Astrocyte (in vitro differentiated cells and primary cell): ENCODE measurements at regions not wholly inside any gene's neighbourhood (a gene's known extent, or its start where the extent isn't known, plus 50 kb on each side); places are given as distances from the start of the nearest gene placed in this dataset.
A peak's percentile ranks its signal among the peaks of the same experiment; 100 is the strongest.

Source experiments
- DNase-seq: peaks from one replicate; pipeline ENCODE4 v3.0.0-alpha.2; 2010; ENCODE audit warnings: low read depth
- FAIRE-seq: peaks from 2 replicates; lab custom pipeline; 2011; peaks lifted over from hg19 to GRCh38; lab: Jason Lieb, UNC
- H2AFZ ChIP-seq: 2 replicates; pipeline ENCODE4 v1.6.0; 2012; ENCODE audit warnings: low read depth, low read length, inconsistent platforms
- H3K27ac ChIP-seq: 2 replicates; pipeline ENCODE4 v1.5.1; 2011; ENCODE audit warnings: low read depth, low read length, inconsistent platforms
- H3K27me3 ChIP-seq: 2 replicates; pipeline ENCODE4 v1.6.0; 2011; ENCODE audit warnings: low read length, inconsistent platforms; ENCODE audit not compliant: insufficient read depth
- H3K36me3 ChIP-seq: 2 replicates; pipeline ENCODE4 v1.5.1; 2011; ENCODE audit warnings: low read length, inconsistent platforms; ENCODE audit not compliant: insufficient read depth
- H3K4me1 ChIP-seq: 2 replicates; pipeline ENCODE4 v1.5.1; 2011; ENCODE audit warnings: low read length, inconsistent platforms; ENCODE audit not compliant: insufficient read depth
- H3K4me2 ChIP-seq: 2 replicates; pipeline ENCODE4 v1.6.0; 2012; ENCODE audit warnings: low read length, inconsistent platforms
- H3K4me3 ChIP-seq: 2 replicates; pipeline ENCODE4 v1.5.1; 2011; ENCODE audit warnings: low read depth, mild to moderate bottlenecking, low read length, inconsistent platforms; ENCODE audit not compliant: insufficient read depth
- H3K79me2 ChIP-seq: 2 replicates; pipeline ENCODE4 v1.6.0; 2012; ENCODE audit warnings: mild to moderate bottlenecking, low read length, inconsistent platforms; ENCODE audit not compliant: insufficient read depth
- H3K9ac ChIP-seq: 2 replicates; pipeline ENCODE4 v1.6.0; 2012; ENCODE audit warnings: mild to moderate bottlenecking, low read length, inconsistent platforms
- H3K9me3 ChIP-seq: 2 replicates; pipeline ENCODE4 v1.5.1; 2012; ENCODE audit warnings: low read depth, mild to moderate bottlenecking, low read length, inconsistent platforms; ENCODE audit not compliant: insufficient read depth
- H4K20me1 ChIP-seq: 2 replicates; pipeline ENCODE4 v1.6.0; 2012; ENCODE audit warnings: low read length, inconsistent platforms; ENCODE audit not compliant: insufficient read depth
- H3K27ac Mint-ChIP-seq: one replicate; pipeline ENCODE4 v1.8.0; 2021; ENCODE audit warnings: mild to moderate bottlenecking, mixed read lengths; ENCODE audit not compliant: unreplicated experiment
- H3K27me3 Mint-ChIP-seq: one replicate; pipeline ENCODE4 v1.8.0; 2021; ENCODE audit warnings: low read depth, mixed read lengths; ENCODE audit not compliant: unreplicated experiment
- H3K36me3 Mint-ChIP-seq: one replicate; pipeline ENCODE4 v1.8.0; 2021; ENCODE audit warnings: low read depth, mixed read lengths; ENCODE audit not compliant: unreplicated experiment
- H3K4me1 Mint-ChIP-seq: one replicate; pipeline ENCODE4 v1.8.0; 2021; ENCODE audit warnings: low read depth, mixed read lengths; ENCODE audit not compliant: unreplicated experiment
- H3K4me3 Mint-ChIP-seq: one replicate; pipeline ENCODE4 v1.8.0; 2021; ENCODE audit warnings: mild to moderate bottlenecking, moderate library complexity, mixed read lengths; ENCODE audit not compliant: unreplicated experiment
- H3K9me3 Mint-ChIP-seq: one replicate; pipeline ENCODE4 v1.8.0; 2021; ENCODE audit warnings: mild to moderate bottlenecking, mixed read lengths; ENCODE audit not compliant: unreplicated experiment
- EZH2 ChIP-seq: IDR thresholded peaks from 2 replicates; pipeline ENCODE4 v1.6.1; 2012; ENCODE audit warnings: mild to moderate bottlenecking, low read length, inconsistent platforms; ENCODE audit not compliant: insufficient read depth
- TF ChIP-seq, protein P1 (sequence below): IDR thresholded peaks from 2 replicates; pipeline ENCODE4 v1.5.1; 2011; ENCODE audit warnings: low read depth, mild to moderate bottlenecking, inconsistent platforms, low read length, moderate library complexity; ENCODE audit not compliant: insufficient read depth

DNA sequence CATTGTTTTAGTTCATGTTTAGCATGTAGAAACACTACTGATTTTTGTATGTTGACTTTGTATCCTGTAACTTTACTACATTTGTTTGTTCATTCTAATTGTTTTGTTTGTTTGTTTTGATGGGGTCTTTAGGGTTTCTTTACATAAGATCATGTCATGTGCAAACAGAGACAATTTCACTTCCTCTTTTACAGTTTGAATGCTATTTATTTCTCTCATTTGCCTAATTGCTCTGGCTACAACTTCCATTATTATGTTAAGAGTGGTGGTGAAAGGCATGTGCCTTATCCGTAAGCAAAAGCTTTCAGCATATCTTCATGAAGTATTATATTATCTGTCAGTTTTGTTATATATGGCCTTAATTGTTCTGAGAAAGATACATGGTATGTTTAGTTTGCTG, 571.1 kb downstream of the PCDH7 start:
- Histone ChIP-seq H3K9ac (no peak overlapping the region), H3K4me3 (no peak overlapping the region), H4K20me1 (no peaks in the 10 kb centered on the region), H3K27ac (no peak overlapping the region), H3K27me3 (no peaks in the 10 kb centered on the region), H3K9me3 (no peaks in the 10 kb centered on the region), H3K4me1 (no peaks in the 10 kb centered on the region), H3K79me2 (no peaks in the 10 kb centered on the region), H3K36me3 (no peaks in the 10 kb centered on the region), H3K4me2 (no peak overlapping the region), H2AFZ (no peak overlapping the region)
- Mint-ChIP-seq H3K4me3 (no peak overlapping the region), H3K36me3 (no peaks in the 10 kb centered on the region), H3K9me3 (no peaks in the 10 kb centered on the region), H3K27ac (no peak overlapping the region), H3K4me1 (no peaks in the 10 kb centered on the region), H3K27me3 (no peaks in the 10 kb centered on the region)
- FAIRE-seq (no peak), DNase-seq (no peak)
- TF ChIP-seq EZH2 = no peak
- TF ChIP-seq, protein P1, sequence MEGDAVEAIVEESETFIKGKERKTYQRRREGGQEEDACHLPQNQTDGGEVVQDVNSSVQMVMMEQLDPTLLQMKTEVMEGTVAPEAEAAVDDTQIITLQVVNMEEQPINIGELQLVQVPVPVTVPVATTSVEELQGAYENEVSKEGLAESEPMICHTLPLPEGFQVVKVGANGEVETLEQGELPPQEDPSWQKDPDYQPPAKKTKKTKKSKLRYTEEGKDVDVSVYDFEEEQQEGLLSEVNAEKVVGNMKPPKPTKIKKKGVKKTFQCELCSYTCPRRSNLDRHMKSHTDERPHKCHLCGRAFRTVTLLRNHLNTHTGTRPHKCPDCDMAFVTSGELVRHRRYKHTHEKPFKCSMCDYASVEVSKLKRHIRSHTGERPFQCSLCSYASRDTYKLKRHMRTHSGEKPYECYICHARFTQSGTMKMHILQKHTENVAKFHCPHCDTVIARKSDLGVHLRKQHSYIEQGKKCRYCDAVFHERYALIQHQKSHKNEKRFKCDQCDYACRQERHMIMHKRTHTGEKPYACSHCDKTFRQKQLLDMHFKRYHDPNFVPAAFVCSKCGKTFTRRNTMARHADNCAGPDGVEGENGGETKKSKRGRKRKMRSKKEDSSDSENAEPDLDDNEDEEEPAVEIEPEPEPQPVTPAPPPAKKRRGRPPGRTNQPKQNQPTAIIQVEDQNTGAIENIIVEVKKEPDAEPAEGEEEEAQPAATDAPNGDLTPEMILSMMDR = no peak

DNA sequence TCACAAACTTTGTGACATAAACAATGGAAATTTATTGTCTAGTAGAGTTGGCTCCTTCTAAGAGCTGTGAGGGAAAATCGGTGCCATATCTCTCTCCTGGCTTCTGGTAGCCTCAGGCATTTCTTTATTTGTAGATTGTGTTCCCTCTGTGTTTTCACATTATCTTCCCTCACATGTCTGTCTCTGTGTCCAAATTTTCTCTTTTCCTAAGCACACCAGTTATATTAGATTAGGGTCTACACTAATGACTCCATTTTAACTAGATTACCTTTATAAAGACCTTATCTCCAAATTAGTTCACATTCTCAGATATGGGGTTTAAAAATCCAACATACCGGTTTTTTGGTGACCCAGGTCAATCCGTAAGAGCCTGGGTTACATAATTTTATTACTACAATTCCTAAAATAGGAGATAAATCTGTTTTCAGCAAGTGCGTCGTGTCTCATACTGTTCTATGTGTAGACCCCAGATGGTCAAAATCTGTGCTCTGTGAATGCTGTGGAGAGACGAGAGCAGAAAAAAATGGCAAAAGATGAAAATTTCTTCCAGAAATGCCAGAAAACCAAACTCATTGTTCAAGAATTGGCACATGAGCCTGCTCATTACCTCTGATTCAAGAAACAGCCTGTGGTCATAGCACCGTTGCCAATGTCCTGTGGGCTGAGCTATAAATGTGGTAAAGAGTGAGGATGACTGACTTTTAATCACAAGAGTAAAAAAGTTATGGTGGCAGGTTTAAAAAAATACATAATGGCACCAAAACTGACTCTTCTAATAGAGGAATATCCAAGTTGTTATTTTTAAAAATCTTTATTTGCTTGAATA, 574.7 kb downstream of the PCDH7 start:
- no peaks in the 10 kb centered on the region for H4K20me1 ChIP-seq
- Mint-ChIP-seq H3K9me3 (no peaks in the 10 kb centered on the region), H3K4me3 (no peak overlapping the region), H3K27me3 (no peaks in the 10 kb centered on the region), H3K36me3 (no peaks in the 10 kb centered on the region), H3K27ac (no peak overlapping the region), H3K4me1 (no peaks in the 10 kb centered on the region)
- no peaks in the 10 kb centered on the region for H3K27me3 ChIP-seq
- no peak overlapping the region for H2AFZ ChIP-seq
- no peaks in the 10 kb centered on the region for H3K9me3 ChIP-seq
- DNase-seq (peak; percentile 57), FAIRE-seq (no peak)
- no peak overlapping the region for H3K27ac ChIP-seq
- no peak overlapping the region for H3K4me3 ChIP-seq
- no peaks in the 10 kb centered on the region for H3K79me2 ChIP-seq
- H3K4me1 ChIP-seq = no peaks in the 10 kb centered on the region
- no peaks in the 10 kb centered on the region for H3K36me3 ChIP-seq
- no peak for TF ChIP-seq EZH2
- TF ChIP-seq, protein P1 = no peak
- no peak overlapping the region for H3K4me2 ChIP-seq
- no peak overlapping the region for H3K9ac ChIP-seq

DNA sequence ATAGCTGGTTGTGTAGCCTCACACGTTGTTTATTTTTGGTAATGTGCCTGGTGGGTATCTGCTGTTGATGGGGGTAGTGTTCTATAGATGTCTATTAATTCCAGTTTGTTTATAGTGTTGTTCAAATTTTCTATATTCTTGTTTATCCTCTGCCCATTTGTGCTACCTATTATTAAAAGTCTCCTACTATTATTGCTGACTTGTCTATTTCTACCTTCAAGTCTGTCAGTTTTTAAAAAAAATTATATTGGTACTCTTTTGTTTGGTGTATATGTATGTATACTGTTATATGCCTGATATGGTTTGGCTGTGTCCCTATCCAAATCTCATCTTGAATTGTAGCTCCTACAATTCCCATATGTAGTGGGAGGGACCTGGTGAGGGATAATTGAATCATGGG, 578.6 kb downstream of the PCDH7 start:
- H3K9me3 ChIP-seq = no peaks in the 10 kb centered on the region
- Mint-ChIP-seq H3K27ac (no peak overlapping the region), H3K9me3 (no peaks in the 10 kb centered on the region), H3K36me3 (no peaks in the 10 kb centered on the region), H3K27me3 (no peaks in the 10 kb centered on the region), H3K4me1 (no peaks in the 10 kb centered on the region), H3K4me3 (no peak overlapping the region)
- no peaks in the 10 kb centered on the region for H3K79me2 ChIP-seq
- H4K20me1 ChIP-seq = no peaks in the 10 kb centered on the region
- H3K27me3 ChIP-seq = no peaks in the 10 kb centered on the region
- no peak overlapping the region for H3K4me3 ChIP-seq
- H3K9ac ChIP-seq = no peak overlapping the region
- H3K4me1 ChIP-seq = no peaks in the 10 kb centered on the region
- no peak for TF ChIP-seq EZH2
- TF ChIP-seq, protein P1 = no peak
- no peak overlapping the region for H2AFZ ChIP-seq
- DNase-seq (no peak), FAIRE-seq (no peak)
- H3K4me2 ChIP-seq = no peak overlapping the region
- no peaks in the 10 kb centered on the region for H3K36me3 ChIP-seq
- no peak overlapping the region for H3K27ac ChIP-seq
